WTC11 (cell line): ENCODE measurements at regions not wholly inside any gene's neighbourhood (a gene's known extent, or its start where the extent isn't known, plus 50 kb on each side); places are given as distances from the start of the nearest gene placed in this dataset.

ENCODE experiments used
- ATF3 ChIP-seq: sonication (generic); formaldehyde crosslinking; conservative IDR thresholded peaks from 2 replicates; pipeline ENCODE4 v1.8.1; 2022; ENCODE audit warnings: mild to moderate bottlenecking, missing genetic modification reagents
- CREB1 ChIP-seq: sonication (generic); formaldehyde crosslinking; IDR thresholded peaks from 2 replicates; pipeline ENCODE4 v1.8.0; 2023; ENCODE audit warnings: mild to moderate bottlenecking, missing genetic modification reagents
- RORB ChIP-seq: fragments of 250-450 bp; sonication (Bioruptor Pico); IDR thresholded peaks from 2 replicates; pipeline ENCODE4 v1.9.0; 2021; ENCODE audit warnings: mild to moderate bottlenecking
- TEAD1 ChIP-seq: sonication (generic); formaldehyde crosslinking; IDR thresholded peaks from 2 replicates; pipeline ENCODE4 v1.8.0; 2022; ENCODE audit warnings: mild to moderate bottlenecking, missing genetic modification reagents
- TEAD4 ChIP-seq: sonication (generic); formaldehyde crosslinking; IDR thresholded peaks from 2 replicates; pipeline ENCODE4 v1.8.0; 2022; ENCODE audit warnings: mild to moderate bottlenecking, missing genetic modification reagents
- TP53 ChIP-seq: sonication (generic); formaldehyde crosslinking; IDR thresholded peaks from 2 replicates; pipeline ENCODE4 v1.8.1; 2023; ENCODE audit warnings: mild to moderate bottlenecking, missing genetic modification reagents
- USF1 ChIP-seq: sonication (generic); formaldehyde crosslinking; IDR thresholded peaks from 2 replicates; pipeline ENCODE4 v1.8.0; 2022; ENCODE audit warnings: mild to moderate bottlenecking, missing genetic modification reagents
- ZNF232 ChIP-seq: sonication (generic); formaldehyde crosslinking; IDR thresholded peaks from 2 replicates; pipeline ENCODE4 v1.8.0; 2022; ENCODE audit warnings: mild to moderate bottlenecking, missing genetic modification reagents
- TF ChIP-seq, protein P1 (sequence below): fragments of 200-600 bp; IDR thresholded peaks from 2 replicates; pipeline ENCODE4 v1.8.0; 2022; ENCODE audit warnings: antibody characterized with exemption
- TF ChIP-seq, protein P2 (sequence below): sonication (generic); formaldehyde crosslinking; IDR thresholded peaks from 2 replicates; pipeline ENCODE4 v1.8.0; 2022; ENCODE audit warnings: mild to moderate bottlenecking, missing genetic modification reagents
- TF ChIP-seq, protein P3 (sequence below): sonication (generic); formaldehyde crosslinking; IDR thresholded peaks from 2 replicates; pipeline ENCODE4 v1.8.0; 2022; ENCODE audit warnings: mild to moderate bottlenecking, missing genetic modification reagents
- TF ChIP-seq, protein P4 (sequence below): sonication (generic); formaldehyde crosslinking; IDR thresholded peaks from 2 replicates; pipeline ENCODE4 v1.8.1; 2023; ENCODE audit warnings: mild to moderate bottlenecking, missing genetic modification reagents

DNA sequence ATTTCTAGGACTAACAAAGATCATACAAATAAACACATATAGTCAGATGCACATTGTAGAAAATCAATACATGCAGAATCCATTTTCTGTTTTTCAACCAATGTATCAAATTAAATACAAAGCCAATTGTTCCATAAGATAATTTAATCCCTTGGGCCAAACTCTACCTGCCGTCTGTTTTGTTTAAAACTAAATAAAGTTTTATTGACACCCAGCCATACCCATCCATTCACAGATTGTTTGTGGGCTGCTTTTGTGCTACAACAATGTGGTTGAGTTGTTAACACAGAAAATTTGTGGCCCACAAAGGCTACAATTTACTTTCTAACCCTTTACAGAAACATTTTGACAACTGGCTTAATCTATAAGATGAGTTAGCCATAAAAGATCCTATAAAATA is 484.0 kb upstream of the ID2 start:
- TF ChIP-seq, protein P1, sequence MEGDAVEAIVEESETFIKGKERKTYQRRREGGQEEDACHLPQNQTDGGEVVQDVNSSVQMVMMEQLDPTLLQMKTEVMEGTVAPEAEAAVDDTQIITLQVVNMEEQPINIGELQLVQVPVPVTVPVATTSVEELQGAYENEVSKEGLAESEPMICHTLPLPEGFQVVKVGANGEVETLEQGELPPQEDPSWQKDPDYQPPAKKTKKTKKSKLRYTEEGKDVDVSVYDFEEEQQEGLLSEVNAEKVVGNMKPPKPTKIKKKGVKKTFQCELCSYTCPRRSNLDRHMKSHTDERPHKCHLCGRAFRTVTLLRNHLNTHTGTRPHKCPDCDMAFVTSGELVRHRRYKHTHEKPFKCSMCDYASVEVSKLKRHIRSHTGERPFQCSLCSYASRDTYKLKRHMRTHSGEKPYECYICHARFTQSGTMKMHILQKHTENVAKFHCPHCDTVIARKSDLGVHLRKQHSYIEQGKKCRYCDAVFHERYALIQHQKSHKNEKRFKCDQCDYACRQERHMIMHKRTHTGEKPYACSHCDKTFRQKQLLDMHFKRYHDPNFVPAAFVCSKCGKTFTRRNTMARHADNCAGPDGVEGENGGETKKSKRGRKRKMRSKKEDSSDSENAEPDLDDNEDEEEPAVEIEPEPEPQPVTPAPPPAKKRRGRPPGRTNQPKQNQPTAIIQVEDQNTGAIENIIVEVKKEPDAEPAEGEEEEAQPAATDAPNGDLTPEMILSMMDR: no peak
- TF ChIP-seq TP53 (CRISPR knock-in tag): no peak
- no peak for TF ChIP-seq USF1 (CRISPR knock-in tag)
- no peak for TF ChIP-seq ZNF232 (CRISPR knock-in tag)
- no peak for TF ChIP-seq TEAD1 (CRISPR knock-in tag)
- no peak for TF ChIP-seq ATF3 (CRISPR knock-in tag)
- no peak for TF ChIP-seq CREB1
- TF ChIP-seq, protein P2, sequence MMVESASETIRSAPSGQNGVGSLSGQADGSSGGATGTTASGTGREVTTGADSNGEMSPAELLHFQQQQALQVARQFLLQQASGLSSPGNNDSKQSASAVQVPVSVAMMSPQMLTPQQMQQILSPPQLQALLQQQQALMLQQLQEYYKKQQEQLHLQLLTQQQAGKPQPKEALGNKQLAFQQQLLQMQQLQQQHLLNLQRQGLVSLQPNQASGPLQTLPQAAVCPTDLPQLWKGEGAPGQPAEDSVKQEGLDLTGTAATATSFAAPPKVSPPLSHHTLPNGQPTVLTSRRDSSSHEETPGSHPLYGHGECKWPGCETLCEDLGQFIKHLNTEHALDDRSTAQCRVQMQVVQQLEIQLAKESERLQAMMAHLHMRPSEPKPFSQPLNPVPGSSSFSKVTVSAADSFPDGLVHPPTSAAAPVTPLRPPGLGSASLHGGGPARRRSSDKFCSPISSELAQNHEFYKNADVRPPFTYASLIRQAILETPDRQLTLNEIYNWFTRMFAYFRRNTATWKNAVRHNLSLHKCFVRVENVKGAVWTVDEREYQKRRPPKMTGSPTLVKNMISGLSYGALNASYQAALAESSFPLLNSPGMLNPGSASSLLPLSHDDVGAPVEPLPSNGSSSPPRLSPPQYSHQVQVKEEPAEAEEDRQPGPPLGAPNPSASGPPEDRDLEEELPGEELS: no peak
- TF ChIP-seq, protein P3, sequence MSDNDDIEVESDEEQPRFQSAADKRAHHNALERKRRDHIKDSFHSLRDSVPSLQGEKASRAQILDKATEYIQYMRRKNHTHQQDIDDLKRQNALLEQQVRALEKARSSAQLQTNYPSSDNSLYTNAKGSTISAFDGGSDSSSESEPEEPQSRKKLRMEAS (CRISPR knock-in tag): no peak
- TF ChIP-seq, protein P4, sequence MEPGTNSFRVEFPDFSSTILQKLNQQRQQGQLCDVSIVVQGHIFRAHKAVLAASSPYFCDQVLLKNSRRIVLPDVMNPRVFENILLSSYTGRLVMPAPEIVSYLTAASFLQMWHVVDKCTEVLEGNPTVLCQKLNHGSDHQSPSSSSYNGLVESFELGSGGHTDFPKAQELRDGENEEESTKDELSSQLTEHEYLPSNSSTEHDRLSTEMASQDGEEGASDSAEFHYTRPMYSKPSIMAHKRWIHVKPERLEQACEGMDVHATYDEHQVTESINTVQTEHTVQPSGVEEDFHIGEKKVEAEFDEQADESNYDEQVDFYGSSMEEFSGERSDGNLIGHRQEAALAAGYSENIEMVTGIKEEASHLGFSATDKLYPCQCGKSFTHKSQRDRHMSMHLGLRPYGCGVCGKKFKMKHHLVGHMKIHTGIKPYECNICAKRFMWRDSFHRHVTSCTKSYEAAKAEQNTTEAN (CRISPR knock-in tag): no peak
- TF ChIP-seq RORB (CRISPR knock-in tag): no peak
- no peak for TF ChIP-seq TEAD4
